ENCODE measurements at regions not wholly inside any gene's neighbourhood (a gene's known extent, or its start where the extent isn't known, plus 50 kb on each side); places are given as distances from the start of the nearest gene placed in this dataset.

DNA sequence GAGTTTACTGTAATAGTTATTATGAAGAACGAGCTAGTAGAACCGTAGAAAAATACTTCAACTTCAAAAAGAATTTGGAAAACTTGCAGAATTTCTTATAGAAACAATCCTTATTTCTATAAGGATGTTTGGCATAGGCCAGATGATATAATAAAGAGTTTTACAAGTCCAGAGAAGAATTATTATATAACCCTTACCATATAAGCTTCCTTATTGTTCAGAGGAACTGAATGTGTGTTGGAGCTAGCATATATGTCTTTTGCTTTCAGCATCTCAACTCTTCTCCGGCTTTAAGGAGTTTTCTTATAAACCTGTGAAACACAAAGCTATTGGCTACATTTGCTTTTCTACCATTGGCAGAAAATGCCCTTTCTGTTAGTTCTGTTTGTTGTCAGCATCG, 178.0 kb upstream of the E2F7 start:
- H3K9me3 ChIP-seq, result no peaks in the 10 kb centered on the region
- H3K36me3 ChIP-seq, result no peaks in the 10 kb centered on the region
- ATAC-seq (no peak), DNase-seq (no peak)
- TF ChIP-seq, protein P1, sequence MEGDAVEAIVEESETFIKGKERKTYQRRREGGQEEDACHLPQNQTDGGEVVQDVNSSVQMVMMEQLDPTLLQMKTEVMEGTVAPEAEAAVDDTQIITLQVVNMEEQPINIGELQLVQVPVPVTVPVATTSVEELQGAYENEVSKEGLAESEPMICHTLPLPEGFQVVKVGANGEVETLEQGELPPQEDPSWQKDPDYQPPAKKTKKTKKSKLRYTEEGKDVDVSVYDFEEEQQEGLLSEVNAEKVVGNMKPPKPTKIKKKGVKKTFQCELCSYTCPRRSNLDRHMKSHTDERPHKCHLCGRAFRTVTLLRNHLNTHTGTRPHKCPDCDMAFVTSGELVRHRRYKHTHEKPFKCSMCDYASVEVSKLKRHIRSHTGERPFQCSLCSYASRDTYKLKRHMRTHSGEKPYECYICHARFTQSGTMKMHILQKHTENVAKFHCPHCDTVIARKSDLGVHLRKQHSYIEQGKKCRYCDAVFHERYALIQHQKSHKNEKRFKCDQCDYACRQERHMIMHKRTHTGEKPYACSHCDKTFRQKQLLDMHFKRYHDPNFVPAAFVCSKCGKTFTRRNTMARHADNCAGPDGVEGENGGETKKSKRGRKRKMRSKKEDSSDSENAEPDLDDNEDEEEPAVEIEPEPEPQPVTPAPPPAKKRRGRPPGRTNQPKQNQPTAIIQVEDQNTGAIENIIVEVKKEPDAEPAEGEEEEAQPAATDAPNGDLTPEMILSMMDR (IDR thresholded peaks at IDR 0.05), result no peak
- H3K4me1 ChIP-seq, result no peaks in the 10 kb centered on the region
- intact Hi-C loops (cut with DNase I), result no loop called here
- H3K4me3 ChIP-seq, result no peak overlapping the region
- no peaks in the 10 kb centered on the region for H3K27me3 ChIP-seq (ENCODE audit: low read depth)
- H3K27ac ChIP-seq, result no peak overlapping the region

DNA sequence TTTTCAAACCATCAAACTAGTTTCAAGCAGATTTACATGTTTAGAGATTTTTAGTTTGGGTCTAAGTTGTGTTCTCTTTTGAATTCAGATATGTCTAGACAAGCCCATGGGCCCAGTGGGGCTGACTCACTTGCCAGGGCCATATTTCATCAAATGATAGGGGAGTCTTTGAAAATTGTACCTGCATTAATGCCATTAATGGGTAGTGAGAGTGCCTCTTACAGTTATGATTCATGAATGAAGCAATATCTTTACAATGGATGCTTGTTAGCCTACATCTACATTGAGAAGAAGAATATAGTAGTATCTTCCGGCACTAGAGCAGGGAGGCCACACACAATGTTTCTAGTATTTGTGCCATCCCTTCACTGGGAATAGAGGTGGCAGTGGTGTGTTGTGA, 174.2 kb upstream of the E2F7 start:
- Histone ChIP-seq H3K4me3 (no peak overlapping the region), H3K9me3 (no peaks in the 10 kb centered on the region), H3K4me1 (peaks cover 3% of the 10 kb centered on the region), H3K27ac (no peak overlapping the region), H3K36me3 (no peaks in the 10 kb centered on the region), H3K27me3 (ENCODE audit: low read depth) (no peaks in the 10 kb centered on the region)
- ATAC-seq, result no peak
- no peak for DNase-seq
- intact Hi-C loops (cut with DNase I), result no loop called here
- TF ChIP-seq, protein P1 (IDR thresholded peaks at IDR 0.05), result no peak

DNA sequence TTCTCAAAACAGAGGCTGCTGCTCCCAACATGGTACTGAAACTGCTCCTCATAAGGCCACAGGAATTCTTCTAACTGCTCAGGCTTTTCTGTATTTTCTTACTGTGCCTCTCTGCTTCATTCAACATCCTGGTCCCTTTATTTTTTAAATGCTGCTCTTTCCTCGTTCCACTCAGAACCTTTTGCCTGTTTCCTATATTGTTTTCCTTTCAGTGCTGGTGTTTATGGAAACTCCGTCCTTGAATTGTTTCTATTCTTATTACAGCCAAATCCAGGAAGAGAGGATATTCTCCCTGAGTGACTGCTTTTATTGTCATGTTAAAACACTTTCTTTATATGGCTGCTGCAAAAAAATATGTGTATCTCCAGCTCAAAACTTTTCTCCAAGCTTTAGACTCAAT, 173.0 kb upstream of the E2F7 start:
- Histone ChIP-seq H3K9me3 (no peaks in the 10 kb centered on the region), H3K4me1 (peaks cover 3% of the 10 kb centered on the region), H3K4me3 (no peak overlapping the region), H3K36me3 (no peaks in the 10 kb centered on the region), H3K27me3 (ENCODE audit: low read depth) (no peaks in the 10 kb centered on the region), H3K27ac (peak overlapping the region; percentile 19)
- DNase-seq (no peak), ATAC-seq (no peak)
- TF ChIP-seq, protein P1 (IDR thresholded peaks at IDR 0.05), result no peak
- intact Hi-C loops (cut with DNase I), result no loop called here

DNA sequence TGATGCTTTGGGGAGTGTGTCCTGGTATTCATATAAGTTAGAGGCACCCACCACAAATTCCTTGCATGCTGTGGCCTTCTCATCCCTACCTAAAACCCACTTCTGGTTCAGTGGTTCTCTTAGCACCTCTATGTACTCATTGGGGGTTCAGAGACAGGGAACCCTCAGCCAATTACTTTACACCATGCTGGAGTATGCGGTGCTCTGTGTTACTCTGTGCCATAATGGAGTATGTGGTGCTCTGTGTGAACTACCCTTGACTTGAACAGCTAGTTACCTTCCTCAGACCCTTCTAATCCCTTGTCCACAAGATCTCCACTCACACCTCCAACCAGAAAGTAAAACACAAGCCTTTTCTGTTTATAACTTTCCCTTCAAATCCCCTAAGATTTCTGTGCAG, 172.5 kb upstream of the E2F7 start:
- H3K36me3 ChIP-seq, result no peaks in the 10 kb centered on the region
- TF ChIP-seq, protein P1 (IDR thresholded peaks at IDR 0.05), result no peak
- peak overlapping the region; percentile 19 for H3K27ac ChIP-seq

DNA sequence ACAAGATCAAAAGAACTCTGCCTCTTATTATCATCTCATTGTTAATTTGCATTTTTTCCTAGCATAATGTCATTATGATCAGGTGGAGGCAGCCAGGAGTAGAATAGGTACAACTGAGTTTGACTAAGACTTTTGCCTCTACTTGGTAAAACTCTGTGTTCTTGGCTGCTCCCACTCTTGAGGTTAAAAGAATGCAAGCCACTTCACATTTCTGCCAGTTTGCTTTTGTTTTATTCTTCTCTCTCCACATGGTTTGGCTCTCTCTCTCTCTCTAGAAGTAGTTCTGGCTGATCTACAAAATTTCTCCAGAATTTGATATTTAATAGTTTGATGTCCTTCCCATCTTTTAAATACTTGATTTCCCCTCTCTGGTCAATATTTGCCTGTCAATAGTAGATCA, 170.7 kb upstream of the E2F7 start:
- no peak overlapping the region for H3K27ac ChIP-seq
- ATAC-seq, result peak in 1 of 2 donors; percentile 22

More for the DNA sequence above, 172.5 kb upstream of the E2F7 start:
- ATAC-seq (no peak), DNase-seq (no peak)
- no peaks in the 10 kb centered on the region for H3K9me3 ChIP-seq
- H3K27me3 ChIP-seq (ENCODE audit: low read depth), result no peaks in the 10 kb centered on the region
- intact Hi-C loops (cut with DNase I), result no loop called here
- H3K4me1 ChIP-seq, result peaks cover 3% of the 10 kb centered on the region
- H3K4me3 ChIP-seq, result no peak overlapping the region

More for the DNA sequence above, 170.7 kb upstream of the E2F7 start:
- Histone ChIP-seq H3K36me3 (no peaks in the 10 kb centered on the region), H3K4me1 (peaks cover 9% of the 10 kb centered on the region), H3K27me3 (ENCODE audit: low read depth) (no peaks in the 10 kb centered on the region), H3K4me3 (no peak overlapping the region), H3K9me3 (no peaks in the 10 kb centered on the region)
- intact Hi-C loops (cut with DNase I), result no loop called here
- TF ChIP-seq, protein P1 (IDR thresholded peaks at IDR 0.05), result no peak
- DNase-seq, result no peak

Data from lower lobe of right lung (tissue), 2 donors.